ENCODE measurements at regions not wholly inside any gene's neighbourhood (a gene's known extent, or its start where the extent isn't known, plus 50 kb on each side); places are given as distances from the start of the nearest gene placed in this dataset.
A peak's percentile ranks its signal among the peaks of the same experiment; 100 is the strongest.
"Not testable (repeated sequence)": the region's sequence is repeated elsewhere in the genome, so short reads cannot be mapped to it uniquely, and the experiment has no call there.

GRCh38 chr11:45754741-45755140, 50.2 kb upstream of the SLC35C1 start:
- DNase-seq, result no peak

DNA sequence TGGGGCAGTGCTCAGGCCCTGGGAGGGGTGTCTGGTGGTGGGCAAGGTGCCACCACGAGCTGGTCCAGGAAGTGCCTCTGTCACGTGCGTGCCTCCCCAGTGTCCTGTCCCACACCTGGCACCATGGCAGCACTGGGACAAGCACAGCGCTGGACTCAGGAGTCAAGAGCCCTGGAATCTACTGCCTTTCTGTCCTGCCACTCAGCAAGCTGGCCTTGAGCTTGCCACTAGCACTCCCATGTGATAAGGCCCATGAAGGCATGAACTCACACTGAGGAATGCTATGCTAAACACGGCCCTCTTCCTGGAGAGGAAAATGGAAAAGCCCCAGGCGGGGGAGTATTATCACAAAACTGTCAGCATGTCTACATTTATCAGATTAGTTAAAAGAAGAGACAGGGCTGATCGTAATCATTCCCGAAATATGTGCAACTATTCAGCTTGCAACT, 50.7 kb upstream of the SLC35C1 start:
- DNase-seq, result peak; percentile 49

DNA sequence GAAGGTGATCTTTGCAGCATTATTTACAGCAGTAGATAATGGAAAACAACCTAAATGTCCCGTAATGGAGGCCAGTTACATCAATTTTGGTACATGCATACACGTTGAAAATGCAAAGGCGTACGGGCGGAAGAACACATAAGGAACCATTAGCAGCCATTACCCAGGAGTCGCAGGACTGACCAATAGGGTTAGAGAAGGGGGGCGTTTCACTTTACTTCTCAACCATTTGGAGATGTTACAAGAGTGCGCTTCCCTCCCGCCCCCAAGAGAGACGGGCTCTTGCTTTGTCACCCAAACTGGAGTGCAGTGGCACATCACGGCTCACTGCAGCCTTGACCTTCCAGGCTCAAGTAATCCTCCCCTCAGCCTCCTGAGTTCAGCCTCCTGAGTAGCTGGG, 52.8 kb upstream of the SLC35C1 start:
- no peak for DNase-seq

DNA sequence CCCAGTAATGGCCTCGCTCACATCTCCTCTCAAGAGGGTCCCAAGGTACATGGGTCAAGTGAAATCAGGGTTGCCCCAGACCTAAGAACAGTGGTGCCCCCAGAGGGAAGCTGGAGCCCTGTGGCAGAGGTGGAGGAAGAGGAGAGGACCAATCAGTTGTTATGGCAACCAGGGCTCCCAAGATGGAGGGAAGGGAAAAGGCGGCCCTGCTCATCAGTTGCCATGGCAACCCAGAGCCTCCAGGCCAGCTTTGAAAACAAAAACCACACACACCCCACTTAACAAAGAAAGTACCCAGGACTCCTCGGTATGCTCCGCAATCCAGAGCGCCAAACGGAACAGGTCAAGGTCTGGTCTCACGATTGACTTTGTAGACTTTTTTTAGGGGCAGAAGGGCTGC, 53.5 kb upstream of the SLC35C1 start:
- no peak for DNase-seq

- no peak for DNase-seq
Measured at GRCh38 chr11:45750439-45750838, 54.5 kb upstream of the SLC35C1 start.

DNA sequence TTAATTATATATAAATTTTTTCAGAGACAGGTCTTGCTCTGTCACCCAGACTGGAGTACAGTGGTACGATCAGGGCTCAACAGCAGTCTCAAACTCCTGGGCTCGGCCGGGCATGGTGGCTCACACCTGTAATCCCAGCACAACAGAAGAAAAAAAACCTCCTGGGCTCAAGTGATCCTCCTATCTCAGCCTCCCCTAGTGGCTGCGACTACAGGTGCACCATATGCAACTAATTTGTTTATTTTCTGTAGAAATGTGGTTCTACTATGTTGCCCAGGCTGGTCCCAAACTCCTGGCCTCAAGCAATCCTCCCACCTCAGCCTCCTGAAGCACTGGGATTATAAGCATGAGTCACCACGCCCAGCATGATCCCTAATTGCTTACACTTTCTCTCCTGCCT, 56.1 kb upstream of the SLC35C1 start:
- no peak for DNase-seq

DNA sequence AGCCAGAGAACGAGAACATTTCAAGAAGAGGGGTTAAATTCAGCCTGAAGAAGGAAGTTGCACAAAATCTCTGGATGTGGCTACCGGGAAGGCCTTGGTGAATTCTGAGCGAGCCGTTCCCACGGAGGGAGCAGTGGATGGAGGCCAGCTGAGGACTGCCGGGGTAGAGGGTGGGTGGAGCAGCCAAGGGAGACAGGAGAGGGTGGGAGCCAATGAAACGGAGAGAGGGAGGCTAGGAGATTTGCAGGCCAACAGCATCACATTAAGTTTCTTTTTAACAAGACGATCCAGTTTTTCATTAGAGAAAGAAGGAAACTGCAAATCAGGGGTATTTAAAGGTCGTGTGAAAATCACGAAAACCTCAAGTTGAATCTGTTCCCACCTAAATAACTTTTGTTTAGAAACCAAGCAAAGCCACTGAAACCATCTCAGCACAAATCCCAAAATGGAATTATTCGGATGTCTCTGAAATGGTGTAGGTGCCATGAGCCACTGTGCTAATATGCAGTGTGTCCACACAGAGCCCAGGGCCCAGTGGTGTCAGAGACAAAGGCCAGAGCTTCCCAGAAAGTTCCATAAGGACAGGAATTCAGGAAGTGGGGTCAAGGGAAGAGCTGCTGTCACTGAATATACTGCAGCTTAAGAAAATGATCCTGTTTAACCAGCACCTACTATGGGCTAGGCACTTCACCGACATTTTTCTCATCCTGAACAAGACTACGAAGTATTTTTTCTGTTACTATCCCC, 59.7 kb upstream of the SLC35C1 start:
- no peak for DNase-seq

- DNase-seq, result no peak
Measured at GRCh38 chr11:45743556-45744468, 61.1 kb upstream of the SLC35C1 start.

DNA sequence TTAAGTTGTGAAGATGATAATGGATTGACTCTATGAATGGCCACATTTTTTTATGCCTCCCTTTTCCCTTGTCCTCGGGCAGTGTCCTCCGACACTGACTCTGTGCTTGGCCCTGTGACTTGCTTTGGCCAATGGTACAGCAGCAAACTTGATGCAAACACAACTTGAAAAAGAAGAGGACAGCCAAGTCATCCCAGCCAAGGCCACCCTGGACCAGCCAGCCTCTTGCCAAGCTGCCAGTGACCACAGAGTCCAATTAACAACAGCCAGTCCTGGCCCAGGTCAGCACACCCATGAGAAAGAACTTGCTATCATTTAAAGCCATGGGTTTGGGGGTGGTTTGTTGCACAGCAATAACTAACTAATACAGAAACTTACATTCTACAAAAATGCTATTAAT, 63.4 kb upstream of the SLC35C1 start:
- no peak for DNase-seq

- no peak for DNase-seq
Measured at GRCh38 chr11:45741032-45741431, 63.9 kb upstream of the SLC35C1 start.

- DNase-seq, result no peak
Measured at GRCh38 chr11:45739866-45740265, 65.1 kb upstream of the SLC35C1 start.

DNA sequence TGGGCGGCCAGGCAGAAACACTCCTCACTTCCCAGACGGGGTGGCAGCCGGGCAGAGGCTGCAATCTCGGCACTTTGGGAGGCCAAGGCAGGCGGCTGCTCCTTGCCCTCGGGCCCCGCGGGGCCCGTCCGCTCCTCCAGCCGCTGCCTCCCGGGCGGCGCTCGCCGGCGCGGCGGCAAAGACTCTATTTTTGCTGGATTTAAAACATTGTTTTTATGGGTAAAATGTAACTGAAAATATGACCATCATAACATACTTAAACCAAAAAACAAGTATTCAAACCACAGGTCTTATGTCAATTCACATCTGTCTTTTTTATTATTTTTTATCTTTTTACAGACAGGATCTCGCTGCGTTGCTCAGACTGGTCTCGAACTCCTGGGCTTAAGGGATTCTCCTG, 65.9 kb upstream of the SLC35C1 start:
- not testable (repeated sequence) for DNase-seq

- DNase-seq, result not testable (repeated sequence)
Measured at GRCh38 chr11:45738194-45738593, 66.8 kb upstream of the SLC35C1 start.

DNA sequence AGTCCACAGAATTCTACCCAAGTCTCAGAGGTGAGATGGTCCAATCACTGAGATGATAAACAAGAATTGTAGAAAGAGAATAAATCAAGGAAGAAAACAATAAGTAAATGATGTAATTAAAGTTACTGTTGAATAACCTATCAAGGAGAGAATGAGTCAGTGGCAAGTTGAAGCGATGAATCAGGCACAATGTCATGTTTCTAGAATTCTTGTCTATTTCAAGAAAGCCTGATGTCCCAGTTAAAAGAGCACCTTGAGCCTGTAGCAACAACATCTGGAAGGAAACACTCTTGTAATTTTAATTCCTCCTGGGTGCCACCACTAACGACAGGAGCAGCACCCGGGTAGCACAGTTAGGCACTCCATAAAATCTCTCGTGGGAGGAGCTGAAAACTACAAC, 67.9 kb upstream of the SLC35C1 start:
- peak; percentile 63 for DNase-seq

DNA sequence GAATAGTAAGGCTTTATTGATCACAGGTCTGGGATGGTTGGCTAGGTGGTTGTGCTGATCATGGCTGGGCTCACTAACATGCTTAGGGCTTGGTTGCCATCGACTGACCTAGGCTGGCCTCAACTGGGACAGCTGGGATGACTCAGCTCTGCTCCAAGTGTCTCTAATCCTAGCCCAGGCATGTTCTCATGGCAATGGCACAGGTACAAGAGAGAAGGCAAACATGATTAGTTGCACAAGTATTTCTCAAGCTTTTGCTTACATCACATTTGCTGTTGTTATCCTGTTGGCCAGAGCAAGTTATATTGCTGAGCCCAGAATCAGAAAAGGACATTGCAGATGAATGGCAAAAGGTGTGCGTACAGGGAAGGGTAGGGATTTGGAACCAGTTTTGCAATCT, 68.5 kb upstream of the SLC35C1 start:
- no peak for DNase-seq

- DNase-seq, result no peak
Measured at GRCh38 chr11:45733176-45733575, 67.8 kb upstream of the CHST1 start.

GRCh38 chr11:45732343-45732742, 66.9 kb upstream of the CHST1 start:
- no peak for DNase-seq

DNA sequence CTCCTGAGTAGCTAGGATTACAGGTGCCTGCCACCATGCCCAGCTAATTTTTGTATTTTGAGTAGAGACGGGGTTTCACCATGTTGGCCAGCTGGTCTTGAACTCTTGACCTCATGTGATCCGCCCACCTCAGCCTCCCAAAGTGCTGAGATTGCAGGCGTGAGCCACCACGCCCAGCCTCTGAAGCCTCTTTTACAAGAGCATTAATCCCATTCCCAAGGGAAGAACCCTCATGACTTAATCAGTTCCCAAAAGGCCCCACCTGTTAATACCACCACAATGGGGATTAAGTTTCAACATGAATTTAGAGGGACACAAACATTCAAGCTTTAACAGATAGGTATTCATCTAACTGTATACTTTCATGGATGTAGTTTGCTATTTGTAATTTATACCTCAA, 65.7 kb upstream of the CHST1 start:
- DNase-seq, result not testable (repeated sequence)

DNA sequence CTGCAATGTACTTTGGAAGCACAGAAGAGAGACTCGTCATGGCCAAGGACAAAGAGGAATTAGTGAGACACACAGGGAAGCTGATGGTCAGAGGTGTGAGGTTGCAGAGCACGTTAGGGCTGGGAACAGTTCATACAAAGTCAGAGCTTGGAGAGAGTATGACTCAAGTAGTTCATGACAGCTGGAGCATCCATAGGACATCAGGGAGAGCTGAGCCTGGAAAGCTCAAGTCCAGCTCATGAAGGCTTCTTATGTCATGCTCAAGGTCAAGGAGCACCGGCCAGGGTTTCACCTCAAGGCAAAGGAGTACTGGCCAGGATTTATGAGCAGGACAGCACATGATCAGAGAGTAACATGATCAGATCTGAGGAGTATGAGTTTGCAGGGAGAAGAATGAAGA, 64.6 kb upstream of the CHST1 start:
- DNase-seq, result no peak

- DNase-seq, result no peak
Measured at GRCh38 chr11:45726493-45727054, 61.2 kb upstream of the CHST1 start.

- no peak for DNase-seq
Measured at GRCh38 chr11:45725776-45726492, 60.5 kb upstream of the CHST1 start.

DNA sequence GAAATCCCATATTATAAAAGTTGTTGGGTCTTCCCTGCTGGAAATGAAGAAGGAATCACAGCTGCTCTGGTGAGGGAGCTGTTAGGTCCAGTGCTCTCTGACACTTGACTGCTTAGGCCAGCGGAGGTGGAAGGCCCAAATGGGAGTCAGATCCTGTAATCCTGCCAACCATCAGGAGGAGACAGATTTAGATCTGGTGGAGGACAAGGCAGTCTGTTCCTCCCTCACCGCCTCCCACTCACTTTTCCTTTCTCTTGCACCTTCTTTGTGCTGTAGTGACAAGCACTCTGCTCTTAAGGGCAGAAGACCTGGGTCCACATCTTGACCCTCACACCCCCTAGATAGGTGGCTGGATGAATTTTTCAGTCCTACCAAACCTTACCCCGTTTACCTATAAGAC, 59.7 kb upstream of the CHST1 start:
- no peak for DNase-seq

- no peak for DNase-seq
Measured at GRCh38 chr11:45724153-45724552, 58.7 kb upstream of the CHST1 start.
